ENCODE measurements at regions not wholly inside any gene's neighbourhood (a gene's known extent, or its start where the extent isn't known, plus 50 kb on each side); places are given as distances from the start of the nearest gene placed in this dataset.
"Not testable (repeated sequence)": the region's sequence is repeated elsewhere in the genome, so short reads cannot be mapped to it uniquely, and the experiment has no call there.

DNA sequence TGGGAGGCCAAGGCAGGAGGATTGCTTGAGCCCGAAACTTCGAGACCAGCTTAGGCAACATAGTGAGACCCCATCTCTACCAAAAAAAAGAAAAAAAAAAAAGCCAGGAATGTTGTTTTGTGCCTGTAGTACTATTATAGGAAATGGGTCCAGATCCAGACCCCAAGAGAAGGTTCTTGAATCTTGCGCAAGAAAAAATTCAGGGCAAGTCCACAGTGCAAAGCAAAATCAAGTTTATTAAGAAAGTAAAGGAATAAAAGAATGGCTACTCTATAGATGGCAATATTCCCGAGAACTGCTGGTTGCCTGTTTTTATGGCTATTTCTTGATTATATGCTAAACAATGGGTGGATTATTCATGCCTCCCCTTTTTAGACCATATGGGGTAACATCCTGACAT lies 51.2 kb upstream of the RDX start:
- DNase-seq (ENCODE audit: low read depth in 2 of 2), result no peak

- DNase-seq (ENCODE audit: low read depth in 2 of 2), result peak in 1 of 2 donors; percentile 44
Measured at GRCh38 chr11:110349138-110349996, 53.0 kb upstream of the RDX start.

DNA sequence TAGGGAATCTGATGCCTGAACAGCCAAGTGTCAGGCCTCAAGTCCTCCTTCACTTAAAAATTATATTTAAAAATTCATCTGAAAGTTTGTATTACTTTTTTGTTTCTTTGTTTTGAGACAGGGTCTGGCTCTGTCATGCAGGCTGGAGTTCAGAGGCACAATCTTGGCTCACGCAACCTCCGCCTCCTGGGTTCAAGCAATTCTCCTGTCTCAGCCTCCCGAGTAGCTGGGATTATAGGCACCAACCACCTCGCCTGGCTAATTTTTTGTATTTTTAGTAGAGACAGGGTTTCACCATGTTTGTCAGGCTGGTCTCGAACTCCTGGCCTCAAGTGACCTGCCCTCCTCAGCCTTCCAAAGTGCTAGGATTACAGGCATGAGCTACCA lies 53.6 kb upstream of the RDX start:
- DNase-seq (ENCODE audit: low read depth in 2 of 2), result not testable (repeated sequence)

DNA sequence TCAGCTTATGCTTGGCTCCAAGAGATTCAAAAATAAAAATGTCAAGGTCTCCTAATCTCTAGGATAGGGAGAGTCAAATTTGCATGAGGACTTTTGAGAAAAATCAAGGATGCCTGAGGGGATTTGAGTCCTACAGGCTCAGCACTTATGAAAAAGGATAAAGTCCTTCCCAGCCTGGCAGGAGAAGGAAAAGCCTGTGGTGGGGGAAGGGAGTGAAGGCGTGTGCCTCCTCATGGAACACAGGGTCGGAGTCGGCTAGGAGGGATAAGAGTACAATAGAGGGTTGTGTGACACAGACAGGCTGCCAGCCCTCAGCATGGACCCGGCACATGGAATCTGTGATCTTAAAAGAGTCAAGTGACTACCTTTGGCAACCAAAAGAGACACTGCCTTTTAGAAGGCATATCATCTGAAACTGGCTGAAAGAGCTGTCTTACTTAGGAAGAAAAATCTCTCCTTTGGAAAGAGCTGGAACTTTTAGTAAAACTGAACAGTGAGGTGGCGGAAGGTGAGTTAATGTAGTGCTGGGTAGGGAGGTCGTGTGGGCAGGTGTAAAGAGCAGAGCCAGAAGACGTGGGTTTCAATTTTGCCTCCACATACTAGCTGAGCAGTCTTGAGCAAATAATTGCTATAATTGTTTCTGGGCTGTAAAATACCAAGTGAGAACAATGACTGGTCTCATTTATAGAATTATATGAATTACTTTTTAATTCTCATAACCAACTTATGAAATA lies 58.8 kb upstream of the RDX start:
- DNase-seq (ENCODE audit: low read depth in 2 of 2), result no peak

- no peak for DNase-seq (ENCODE audit: low read depth in 2 of 2)
Measured at GRCh38 chr11:110356762-110357671, 60.6 kb upstream of the RDX start.

- no peak for DNase-seq (ENCODE audit: low read depth in 2 of 2)
Measured at GRCh38 chr11:110358336-110358735, 61.9 kb upstream of the RDX start.

- not testable (repeated sequence) for DNase-seq (ENCODE audit: low read depth in 2 of 2)
Measured at GRCh38 chr11:110360781-110361408, 64.5 kb upstream of the RDX start.

DNA sequence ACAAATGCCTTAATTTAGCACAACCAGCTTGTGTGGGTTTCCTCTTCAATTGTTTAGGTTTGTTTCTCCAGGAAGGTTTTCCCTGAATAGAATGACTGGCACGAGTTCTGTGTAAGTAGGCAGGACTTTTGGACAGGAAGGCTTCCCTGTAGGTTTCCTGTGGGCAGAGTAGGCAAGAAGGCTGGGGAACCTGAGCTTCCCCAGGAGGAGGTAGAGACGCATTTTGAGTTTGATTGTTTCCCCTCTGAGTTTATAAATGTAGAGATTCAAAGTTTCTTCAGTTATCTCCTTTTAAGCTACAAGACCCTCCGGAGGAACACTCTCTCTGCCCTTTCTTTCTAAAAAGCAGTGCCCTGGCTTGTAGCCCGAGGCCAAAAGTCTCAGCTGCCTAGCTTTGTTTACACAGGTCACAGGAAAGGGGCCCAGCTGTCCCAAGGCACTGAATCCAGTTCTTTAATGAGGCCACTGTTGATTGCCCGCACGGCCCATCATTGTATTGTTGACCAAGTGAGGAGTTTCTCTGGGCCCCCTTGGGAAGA lies 66.6 kb upstream of the RDX start:
- DNase-seq (ENCODE audit: low read depth in 2 of 2), result no peak

DNA sequence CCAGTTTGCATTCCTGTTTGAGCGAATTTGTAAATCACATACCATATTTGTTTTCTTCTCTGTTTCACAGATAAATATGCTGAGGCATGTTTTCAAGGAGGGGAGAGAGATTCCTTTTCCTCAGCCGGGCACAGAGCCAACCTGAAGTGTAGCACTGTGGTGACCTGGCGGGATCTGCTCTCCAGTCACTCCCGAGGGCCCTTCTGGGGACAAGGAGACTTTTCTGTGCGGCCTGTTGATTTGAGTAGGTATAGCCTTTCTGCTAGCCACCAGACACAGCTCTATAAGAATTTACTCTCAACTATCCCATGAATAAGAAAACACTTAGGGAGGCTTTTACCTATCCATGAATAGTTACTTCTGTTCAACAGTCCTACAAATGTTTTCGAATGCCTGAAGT lies 63.5 kb upstream of the FDX1 start:
- no peak for DNase-seq (ENCODE audit: low read depth in 2 of 2)

- DNase-seq (ENCODE audit: low read depth in 2 of 2), result no peak
Measured at GRCh38 chr11:110367571-110367970, 62.2 kb upstream of the FDX1 start.

- no peak for DNase-seq (ENCODE audit: low read depth in 2 of 2)
Measured at GRCh38 chr11:110371084-110371483, 58.7 kb upstream of the FDX1 start.

GRCh38 chr11:110373051-110373702 lies 56.6 kb upstream of the FDX1 start:
- no peak for DNase-seq (ENCODE audit: low read depth in 2 of 2)

- no peak for DNase-seq (ENCODE audit: low read depth in 2 of 2)
Measured at GRCh38 chr11:110374921-110375320, 54.8 kb upstream of the FDX1 start.

- DNase-seq (ENCODE audit: low read depth in 2 of 2), result no peak
Measured at GRCh38 chr11:110375351-110375750, 54.4 kb upstream of the FDX1 start.

GRCh38 chr11:110376021-110376420 lies 53.7 kb upstream of the FDX1 start:
- DNase-seq (ENCODE audit: low read depth in 2 of 2), result no peak

DNA sequence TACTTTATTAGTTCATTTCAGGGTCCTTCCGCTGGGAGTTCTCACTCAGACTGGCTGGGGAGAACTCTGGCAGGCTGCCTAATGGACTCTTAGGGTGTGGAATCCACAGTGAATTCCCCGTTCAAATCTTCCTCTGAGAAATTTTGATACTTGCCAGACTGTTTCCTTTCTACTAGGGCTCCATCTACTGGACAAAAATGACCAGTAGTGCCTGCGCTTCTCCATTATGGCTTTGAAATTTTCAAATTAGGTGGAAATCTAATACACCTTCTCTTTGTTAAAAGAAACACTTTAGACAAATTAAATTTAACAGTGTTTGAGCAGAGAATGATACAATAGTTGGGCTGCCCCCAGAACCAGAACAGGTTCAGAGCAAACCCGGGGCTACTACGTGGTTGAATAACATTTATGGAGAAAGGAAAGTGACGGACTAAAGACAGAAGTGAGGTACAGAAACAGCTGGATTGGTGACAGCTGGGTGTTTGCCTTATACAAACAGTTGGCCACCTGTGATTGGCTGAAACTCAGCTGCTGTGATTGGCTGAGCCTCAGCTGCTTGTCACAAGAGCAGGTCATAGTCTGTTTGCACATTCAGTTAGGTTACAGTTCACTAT lies 52.9 kb upstream of the FDX1 start:
- DNase-seq (ENCODE audit: low read depth in 2 of 2), result no peak

DNA sequence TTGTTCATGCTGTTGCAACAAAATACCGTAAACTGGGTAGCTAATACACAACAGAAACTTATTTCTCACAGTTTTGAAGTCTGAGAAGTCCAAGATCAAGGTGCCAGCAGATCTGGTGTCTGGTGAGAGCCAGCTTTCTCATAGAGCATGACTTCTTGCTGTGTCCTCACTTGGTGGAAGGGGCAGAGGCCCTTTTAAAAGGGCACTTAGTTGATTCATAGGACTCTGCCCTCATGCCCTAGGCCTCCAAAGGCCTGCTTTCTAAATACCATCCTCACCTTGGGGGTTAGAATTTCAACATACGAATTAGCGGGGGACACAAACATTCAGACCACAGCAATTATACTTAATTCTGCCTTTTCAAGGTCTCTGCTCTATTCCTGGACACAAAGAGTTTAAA lies 52.3 kb upstream of the FDX1 start:
- DNase-seq (ENCODE audit: low read depth in 2 of 2), result no peak

GRCh38 chr11:110379261-110379660 lies 50.5 kb upstream of the FDX1 start:
- DNase-seq (ENCODE audit: low read depth in 2 of 2), result no peak

DNA sequence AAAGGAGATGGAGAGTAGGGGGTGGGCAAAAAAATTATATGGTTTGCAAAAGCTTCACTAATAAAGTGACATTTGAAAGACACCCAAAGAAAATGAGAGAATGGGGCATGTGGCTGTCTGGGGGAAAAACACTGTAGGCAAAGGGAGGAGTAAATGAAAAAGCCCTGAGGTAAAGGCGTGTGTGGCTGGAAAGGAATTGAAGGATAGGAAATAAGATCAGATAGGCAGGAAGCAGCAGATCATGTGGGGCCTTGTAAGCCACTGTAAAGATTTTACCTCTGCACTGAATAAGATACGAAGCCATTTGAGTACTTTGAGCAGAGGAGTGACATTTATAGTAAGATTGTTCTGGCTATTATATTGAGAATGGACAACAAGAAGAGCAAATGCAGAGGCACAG lies 49.8 kb upstream of the FDX1 start:
- no peak for DNase-seq (ENCODE audit: low read depth in 2 of 2)

All from stimulated activated CD4-positive, alpha-beta T cell treated with anti-CD3 and anti-CD28 coated beads, Interleukin-1b, Interleukin-23, amount 100 ng/mL, for 1 hour (primary cell).